ENCODE measurements at regions not wholly inside any gene's neighbourhood (a gene's known extent, or its start where the extent isn't known, plus 50 kb on each side); places are given as distances from the start of the nearest gene placed in this dataset.

DNA sequence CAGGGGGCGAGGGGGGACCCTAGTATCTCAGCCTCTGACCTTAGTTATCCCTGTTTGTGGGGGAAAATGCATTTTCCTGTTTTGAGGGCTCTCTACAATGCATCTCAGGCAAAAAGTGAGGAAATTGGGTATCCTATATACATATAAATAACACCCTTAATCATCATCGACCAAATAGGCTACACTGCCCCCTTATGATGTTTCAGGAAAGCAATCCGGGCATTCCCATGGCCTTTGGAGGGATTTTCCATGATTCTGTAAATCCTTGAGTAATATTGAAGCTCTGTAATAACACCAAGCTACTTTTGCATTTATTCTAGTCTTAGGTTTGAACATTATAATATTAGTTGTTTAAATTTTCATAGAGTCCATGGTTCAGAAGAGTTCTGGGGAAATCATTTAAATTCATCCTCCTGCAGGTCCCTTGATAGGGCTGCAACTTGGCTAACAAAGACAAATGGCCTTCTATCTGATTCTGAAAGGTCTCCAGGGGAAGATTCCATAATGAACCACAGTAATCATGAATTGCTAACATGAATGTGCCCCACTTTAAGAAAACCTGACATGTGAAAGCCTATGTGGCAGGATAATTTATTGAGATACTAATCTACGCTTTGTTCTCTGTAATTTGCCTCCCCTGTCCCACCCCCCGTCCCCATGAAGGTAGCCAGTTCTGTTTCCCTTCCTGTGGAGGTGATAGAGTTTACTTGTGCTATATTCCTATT is 91.5 kb upstream of the SCOC start:
- TF ChIP-seq POLR2A (IDR thresholded peaks at IDR 0.05; ENCODE audit: low read depth, low read length) (no peak), TAF1 (IDR thresholded peaks at IDR 0.05; ENCODE audit: low read depth, low read length) (no peak)

Data from GM12891 (cell line).